PC-9 (cell line): ENCODE measurements at regions not wholly inside any gene's neighbourhood (a gene's known extent, or its start where the extent isn't known, plus 50 kb on each side); places are given as distances from the start of the nearest gene placed in this dataset.
A peak's percentile ranks its signal among the peaks of the same experiment; 100 is the strongest.
"Not testable (repeated sequence)": the region's sequence is repeated elsewhere in the genome, so short reads cannot be mapped to it uniquely, and the experiment has no call there.

Experiments
- BruUV-seq: library from RNA; stranded (reverse); fragments of 400-500 nt; replicated peaks from 2 replicates; lab custom pipeline; 2021; lab: Mats Ljungman, UMichigan
- CTCF ChIA-PET: fragments of 300-600 bp; sonication (Branson Sonifier 250); formaldehyde crosslinking; loops from one replicate; lab custom pipeline; 2022; ENCODE audit warnings: antibody characterized with exemption; lab: Charles Lee
- POLR2A ChIA-PET: fragments of 300-600 bp; sonication (Branson Sonifier 250); formaldehyde crosslinking; loops from one replicate; lab custom pipeline; 2022; ENCODE audit warnings: antibody characterized with exemption; ENCODE audit not compliant: unreplicated experiment; lab: Charles Lee
- DNase-seq, 2 experiments: peaks; one replicate each; pipeline versions ENCODE4 v3.0.0 to v3.0.0-alpha.2; 2015 to 2022; ENCODE audit warnings: mixed read lengths in 1 of 2
- H2AFZ ChIP-seq: fragments of 200-600 bp; sonication (generic); 2 replicates; pipeline ENCODE4 v1.8.1; 2017; ENCODE audit warnings: antibody characterized with exemption
- H3F3A ChIP-seq: fragments of 200-600 bp; sonication (generic); 2 replicates; pipeline ENCODE4 v1.8.1; 2017; ENCODE audit warnings: antibody characterized with exemption, mild to moderate bottlenecking, low read depth; ENCODE audit not compliant: insufficient read depth
- H3K27ac ChIP-seq: fragments of 200-600 bp; sonication (generic); 2 replicates; pipeline ENCODE4 v1.6.1; 2016; ENCODE audit warnings: mixed run types
- H3K27me3 ChIP-seq: fragments of 200-600 bp; sonication (generic); 2 replicates; pipeline ENCODE4 v1.6.1; 2016; ENCODE audit warnings: low read depth, mixed run types; ENCODE audit not compliant: insufficient read depth
- H3K36me3 ChIP-seq: fragments of 200-600 bp; sonication (generic); 2 replicates; pipeline ENCODE4 v1.6.1; 2016; ENCODE audit warnings: low read depth, mixed run types
- H3K4me1 ChIP-seq: fragments of 200-600 bp; sonication (generic); replicated peaks from 2 replicates; pipeline ENCODE4 v1.6.1; 2016; ENCODE audit warnings: mixed run types; ENCODE audit not compliant: insufficient read depth
- H3K4me2 ChIP-seq: fragments of 200-600 bp; sonication (generic); 2 replicates; pipeline ENCODE4 v1.6.1; 2017; ENCODE audit warnings: mixed run types
- H3K4me3 ChIP-seq: fragments of 200-600 bp; sonication (generic); 2 replicates; pipeline ENCODE4 v1.6.1; 2016; ENCODE audit warnings: mixed run types
- H3K79me2 ChIP-seq: fragments of 200-600 bp; sonication (generic); 2 replicates; pipeline ENCODE4 v1.6.1; 2017; ENCODE audit warnings: low read depth, mixed run types
- H3K9me2 ChIP-seq: fragments of 200-600 bp; sonication (generic); 2 replicates; pipeline ENCODE4 v1.8.1; 2017; ENCODE audit warnings: mild to moderate bottlenecking; ENCODE audit not compliant: insufficient read depth
- H3K9me3 ChIP-seq: fragments of 200-600 bp; sonication (generic); 2 replicates; pipeline ENCODE4 v1.8.1; 2016; ENCODE audit warnings: low read depth; ENCODE audit not compliant: insufficient read depth
- H4K20me1 ChIP-seq: fragments of 200-600 bp; sonication (generic); 2 replicates; pipeline ENCODE4 v1.8.1; 2017; ENCODE audit not compliant: insufficient read depth
- EZH2 ChIP-seq: fragments of 200-600 bp; sonication (generic); IDR thresholded peaks from 2 replicates; pipeline ENCODE4 v1.8.0; 2017; ENCODE audit warnings: antibody characterized with exemption, low read depth
- intact Hi-C: fragments of 100-400 bp; cut with micrococcal nuclease; formaldehyde crosslinking; loops from one replicate; pipeline ENCODE4 v1.10.0; 2022; ENCODE audit not compliant: unreplicated experiment
- TF ChIP-seq, protein P1 (sequence below): fragments of 200-600 bp; sonication (generic); conservative IDR thresholded peaks from 2 replicates; pipeline ENCODE4 v1.6.1; 2017; ENCODE audit warnings: mixed run types, antibody characterized with exemption, mild to moderate bottlenecking, moderate library complexity

DNA sequence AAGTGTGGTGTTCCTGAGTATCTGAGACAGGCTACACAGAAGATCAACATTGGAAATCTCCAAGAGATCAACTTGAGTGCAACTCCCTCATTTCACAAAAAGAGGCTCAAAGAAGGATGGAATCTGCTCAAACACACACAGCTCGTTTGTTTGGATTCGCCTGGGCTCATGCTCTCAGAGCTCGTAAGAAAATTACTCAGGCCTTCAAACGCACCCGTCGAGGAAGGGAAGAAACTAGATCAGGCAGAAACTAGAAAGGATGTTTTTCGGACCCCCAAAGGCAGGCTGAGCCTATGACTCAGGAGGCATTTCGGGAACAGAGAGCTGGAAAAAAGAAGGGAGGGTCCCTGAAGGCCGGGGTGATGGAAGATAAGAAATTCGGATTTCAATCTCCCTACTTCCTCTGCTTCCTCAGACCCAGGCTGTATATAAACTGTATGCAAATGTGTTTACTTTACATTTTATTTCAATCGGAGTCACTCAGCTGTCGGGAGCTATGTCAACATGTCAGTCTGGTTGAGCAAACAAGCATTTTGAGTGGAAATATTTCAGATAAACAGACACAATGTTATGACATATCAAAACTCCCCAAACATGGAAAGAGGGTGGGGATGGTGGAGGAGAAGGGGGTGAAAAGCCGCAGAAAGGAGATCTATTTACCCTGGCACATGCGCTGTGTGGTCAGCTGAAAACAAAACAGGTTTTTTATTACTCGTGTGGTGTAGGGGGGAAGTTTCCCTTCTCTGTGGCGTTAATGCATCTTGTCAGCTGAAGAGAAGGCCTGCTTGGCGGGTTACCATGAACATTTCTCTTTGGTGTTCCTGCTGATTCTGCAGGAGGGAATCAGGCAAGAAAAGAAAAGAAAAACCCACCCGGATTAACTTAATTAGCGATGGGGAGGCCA lies 129.1 kb upstream of the TBX3 start:
- Histone ChIP-seq H2AFZ (peak overlapping the region; percentile 64), H3K9me3 (no peaks in the 10 kb centered on the region), H3K9me2 (no peaks in the 10 kb centered on the region), H4K20me1 (no peaks in the 10 kb centered on the region), H3K27ac (0 out of 2 replicates have a peak overlapping the region, but pooled peaks have one; percentile 17), H3K27me3 (peaks cover 49% of the 10 kb centered on the region), H3K36me3 (no peaks in the 10 kb centered on the region), H3K4me3 (peak overlapping the region; percentile 25), H3F3A (no peaks in the 10 kb centered on the region; the same call in 1 of the 2 replicates), H3K79me2 (no peaks in the 10 kb centered on the region), H3K4me1 (0 out of 2 replicates have a peak, but pooled peaks cover 8% of the 10 kb centered on the region), H3K4me2 (peak overlapping the region; percentile 63)
- intact Hi-C loops = no loop called here
- ChIA-PET CTCF (no interaction called here), POLR2A (no interaction called here)
- BruUV-seq = no TSS peak
- no peak for TF ChIP-seq EZH2
- TF ChIP-seq, protein P1, sequence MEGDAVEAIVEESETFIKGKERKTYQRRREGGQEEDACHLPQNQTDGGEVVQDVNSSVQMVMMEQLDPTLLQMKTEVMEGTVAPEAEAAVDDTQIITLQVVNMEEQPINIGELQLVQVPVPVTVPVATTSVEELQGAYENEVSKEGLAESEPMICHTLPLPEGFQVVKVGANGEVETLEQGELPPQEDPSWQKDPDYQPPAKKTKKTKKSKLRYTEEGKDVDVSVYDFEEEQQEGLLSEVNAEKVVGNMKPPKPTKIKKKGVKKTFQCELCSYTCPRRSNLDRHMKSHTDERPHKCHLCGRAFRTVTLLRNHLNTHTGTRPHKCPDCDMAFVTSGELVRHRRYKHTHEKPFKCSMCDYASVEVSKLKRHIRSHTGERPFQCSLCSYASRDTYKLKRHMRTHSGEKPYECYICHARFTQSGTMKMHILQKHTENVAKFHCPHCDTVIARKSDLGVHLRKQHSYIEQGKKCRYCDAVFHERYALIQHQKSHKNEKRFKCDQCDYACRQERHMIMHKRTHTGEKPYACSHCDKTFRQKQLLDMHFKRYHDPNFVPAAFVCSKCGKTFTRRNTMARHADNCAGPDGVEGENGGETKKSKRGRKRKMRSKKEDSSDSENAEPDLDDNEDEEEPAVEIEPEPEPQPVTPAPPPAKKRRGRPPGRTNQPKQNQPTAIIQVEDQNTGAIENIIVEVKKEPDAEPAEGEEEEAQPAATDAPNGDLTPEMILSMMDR = no peak
- peak in 1 of 2 experiments; percentile 46 for DNase-seq

DNA sequence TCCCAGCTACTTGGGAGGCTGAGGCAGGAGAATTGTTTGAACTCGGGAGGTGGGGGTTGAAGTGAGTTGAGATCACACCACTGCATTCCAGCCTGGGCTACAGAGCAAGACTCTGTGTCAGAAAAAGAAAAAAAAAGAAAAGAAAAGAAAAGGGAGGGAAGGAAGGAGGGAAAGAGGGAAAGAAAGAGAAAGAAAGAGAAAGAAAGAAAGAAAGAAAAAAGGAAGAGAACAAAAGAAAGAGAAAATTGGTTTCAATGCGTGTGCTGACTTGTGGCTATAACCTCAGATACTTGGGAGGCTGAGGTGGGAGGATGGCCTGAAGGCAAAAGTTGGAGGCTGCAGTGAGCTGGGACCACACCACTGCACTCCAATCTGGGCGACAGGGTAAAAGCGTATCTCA lies 128.4 kb upstream of the TBX3 start:
- Histone ChIP-seq H3K4me3 (no peak overlapping the region), H3K9me3 (no peaks in the 10 kb centered on the region), H3F3A (no peaks in the 10 kb centered on the region; the same call in 1 of the 2 replicates), H3K4me2 (peak overlapping the region; percentile 63), H3K9me2 (no peaks in the 10 kb centered on the region), H3K79me2 (no peaks in the 10 kb centered on the region), H4K20me1 (no peaks in the 10 kb centered on the region), H2AFZ (no peak overlapping the region; the same call in 1 of the 2 replicates), H3K36me3 (no peaks in the 10 kb centered on the region), H3K4me1 (0 out of 2 replicates have a peak, but pooled peaks cover 8% of the 10 kb centered on the region), H3K27me3 (peaks cover 43% of the 10 kb centered on the region), H3K27ac (no peak overlapping the region)
- intact Hi-C loops = no loop called here
- TF ChIP-seq, protein P1 = no peak
- no peak for TF ChIP-seq EZH2
- BruUV-seq = no TSS peak
- ChIA-PET POLR2A (no interaction called here), CTCF (no interaction called here)
- no peak for DNase-seq

DNA sequence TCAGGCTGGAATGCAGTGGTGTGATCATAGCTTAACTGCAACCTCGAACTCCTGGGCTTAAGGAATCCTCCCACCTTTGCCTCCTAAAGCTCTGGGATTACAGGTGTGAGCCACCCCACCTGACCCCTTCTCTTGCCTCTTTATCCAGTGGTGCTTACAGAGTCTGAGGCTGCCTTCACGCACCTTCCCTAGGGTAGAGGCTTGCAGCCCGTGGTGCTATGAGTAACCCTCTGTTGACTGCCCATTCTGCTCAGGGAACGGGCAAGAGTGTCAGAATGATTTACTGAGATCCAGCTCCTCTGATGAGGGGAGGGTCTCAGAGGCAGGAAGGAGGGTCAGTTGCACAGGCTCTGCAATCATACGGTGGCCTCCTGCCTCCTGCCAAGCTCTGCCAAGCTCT lies 125.1 kb upstream of the TBX3 start:
- H3K27me3 ChIP-seq = peaks cover 28% of the 10 kb centered on the region; the same call in 1 of the 2 replicates
- ChIA-PET CTCF (interaction anchor here (0.7 kb wide), 1 partner anchor 954 kb away, joined by 4 read pairs; no protein-coding TSS in a partner anchor), POLR2A (no interaction called here)
- intact Hi-C loops = no loop called here
- H3K4me3 ChIP-seq = no peak overlapping the region
- BruUV-seq = no TSS peak
- H3K36me3 ChIP-seq = no peaks in the 10 kb centered on the region
- H3K9me3 ChIP-seq = no peaks in the 10 kb centered on the region
- no peak for TF ChIP-seq EZH2
- TF ChIP-seq, protein P1 = no peak
- no peaks in the 10 kb centered on the region; the same call in 1 of the 2 replicates for H3F3A ChIP-seq
- H3K4me1 ChIP-seq = 0 out of 2 replicates have a peak, but pooled peaks cover 8% of the 10 kb centered on the region
- H3K9me2 ChIP-seq = no peaks in the 10 kb centered on the region
- H2AFZ ChIP-seq = no peak overlapping the region
- no peak overlapping the region for H3K27ac ChIP-seq
- H3K4me2 ChIP-seq = no peak overlapping the region
- H3K79me2 ChIP-seq = no peaks in the 10 kb centered on the region
- no peaks in the 10 kb centered on the region for H4K20me1 ChIP-seq
- DNase-seq = no peak

DNA sequence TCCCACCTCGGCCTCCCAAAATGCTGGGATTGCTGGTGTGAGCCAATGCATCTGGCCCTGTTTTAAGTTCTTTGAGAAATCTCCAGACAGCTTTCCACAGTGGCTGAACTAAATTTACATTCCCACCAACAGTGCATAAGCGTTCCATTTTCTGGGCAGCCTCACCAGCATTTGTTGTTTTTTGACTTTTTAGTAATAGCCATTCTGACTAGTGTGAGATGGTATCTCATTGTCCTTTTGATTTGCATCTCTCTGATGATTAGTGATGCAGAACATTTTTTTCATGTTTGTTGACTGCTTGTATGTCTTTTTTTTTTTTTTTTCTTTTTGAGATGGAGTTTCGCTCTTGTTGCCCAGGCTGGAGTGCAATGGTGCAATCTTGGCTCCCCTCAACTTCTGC lies 117.4 kb upstream of the TBX3 start:
- POLR2A ChIA-PET, H3K79me2 ChIP-seq, H3K9me2 ChIP-seq, BruUV-seq, H3F3A ChIP-seq, CTCF ChIA-PET, H3K27me3 ChIP-seq, H2AFZ ChIP-seq, H3K4me2 ChIP-seq, H3K9me3 ChIP-seq, DNase-seq, H3K4me1 ChIP-seq, H3K36me3 ChIP-seq, H3K4me3 ChIP-seq, H4K20me1 ChIP-seq, intact Hi-C loops, H3K27ac ChIP-seq: not testable (repeated sequence)

DNA sequence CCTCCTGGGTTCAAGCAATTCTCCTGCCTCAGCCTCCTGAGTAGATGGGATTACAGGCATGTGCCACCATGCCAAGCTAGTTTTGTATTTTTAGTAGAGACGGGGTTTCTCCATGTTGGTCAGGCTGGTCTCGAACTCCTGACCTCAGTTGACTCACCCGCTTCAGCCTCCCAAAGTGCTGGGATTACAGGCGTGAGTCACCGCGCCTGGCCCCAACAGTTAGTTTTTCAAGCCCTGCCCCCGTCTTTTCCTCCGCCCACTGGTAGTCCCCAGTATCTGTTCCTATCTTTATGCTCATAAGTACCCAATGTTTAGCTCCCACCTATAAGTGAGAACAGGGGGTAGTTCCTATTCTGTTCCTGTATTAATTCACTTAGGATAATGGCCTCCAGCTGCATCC lies 116.6 kb upstream of the TBX3 start:
- H4K20me1 ChIP-seq, DNase-seq, BruUV-seq, H3K4me2 ChIP-seq, intact Hi-C loops, H3K4me1 ChIP-seq, H3K27me3 ChIP-seq, POLR2A ChIA-PET, CTCF ChIA-PET, H3K9me2 ChIP-seq, H3F3A ChIP-seq, H2AFZ ChIP-seq, H3K79me2 ChIP-seq, H3K9me3 ChIP-seq, H3K36me3 ChIP-seq, H3K27ac ChIP-seq, H3K4me3 ChIP-seq: not testable (repeated sequence)
